Activated CD4-positive, alpha-beta T cell treated with anti-CD3 and anti-CD28 coated beads, Interleukin-2, amount 10 ng/mL, durations not matched to agents 7 days and 5 days (primary cell): ENCODE measurements at regions not wholly inside any gene's neighbourhood (a gene's known extent, or its start where the extent isn't known, plus 50 kb on each side); places are given as distances from the start of the nearest gene placed in this dataset.

Experiments
- CTCF ChIA-PET: fragments of 350-600 bp; sonication (Branson Sonifier 250); formaldehyde crosslinking; loops from one replicate; lab custom pipeline; 2021; ENCODE audit warnings: antibody characterized with exemption; lab: Charles Lee
- POLR2A ChIA-PET: fragments of 350-600 bp; sonication (Branson Sonifier 250); formaldehyde crosslinking; loops from one replicate; lab custom pipeline; 2021; ENCODE audit warnings: antibody characterized with exemption; lab: Charles Lee
- DNase-seq: peaks from one replicate; pipeline ENCODE4 v3.0.0-alpha.2; 2020
- H3K27ac Mint-ChIP-seq: one replicate; pipeline ENCODE4 v1.8.0; 2021; ENCODE audit warnings: mild to moderate bottlenecking, moderate library complexity, mixed read lengths
- H3K27me3 Mint-ChIP-seq: one replicate; pipeline ENCODE4 v1.8.0; 2021; ENCODE audit warnings: mixed read lengths
- H3K36me3 Mint-ChIP-seq: one replicate; pipeline ENCODE4 v1.8.0; 2021; ENCODE audit warnings: low read depth, mixed read lengths
- H3K4me1 Mint-ChIP-seq: one replicate; pipeline ENCODE4 v1.8.0; 2021; ENCODE audit warnings: mixed read lengths
- H3K4me3 Mint-ChIP-seq: one replicate; pipeline ENCODE4 v1.8.0; 2021; ENCODE audit warnings: mild to moderate bottlenecking, moderate library complexity, mixed read lengths
- H3K9me3 Mint-ChIP-seq: one replicate; pipeline ENCODE4 v1.8.0; 2021; ENCODE audit warnings: mixed read lengths

DNA sequence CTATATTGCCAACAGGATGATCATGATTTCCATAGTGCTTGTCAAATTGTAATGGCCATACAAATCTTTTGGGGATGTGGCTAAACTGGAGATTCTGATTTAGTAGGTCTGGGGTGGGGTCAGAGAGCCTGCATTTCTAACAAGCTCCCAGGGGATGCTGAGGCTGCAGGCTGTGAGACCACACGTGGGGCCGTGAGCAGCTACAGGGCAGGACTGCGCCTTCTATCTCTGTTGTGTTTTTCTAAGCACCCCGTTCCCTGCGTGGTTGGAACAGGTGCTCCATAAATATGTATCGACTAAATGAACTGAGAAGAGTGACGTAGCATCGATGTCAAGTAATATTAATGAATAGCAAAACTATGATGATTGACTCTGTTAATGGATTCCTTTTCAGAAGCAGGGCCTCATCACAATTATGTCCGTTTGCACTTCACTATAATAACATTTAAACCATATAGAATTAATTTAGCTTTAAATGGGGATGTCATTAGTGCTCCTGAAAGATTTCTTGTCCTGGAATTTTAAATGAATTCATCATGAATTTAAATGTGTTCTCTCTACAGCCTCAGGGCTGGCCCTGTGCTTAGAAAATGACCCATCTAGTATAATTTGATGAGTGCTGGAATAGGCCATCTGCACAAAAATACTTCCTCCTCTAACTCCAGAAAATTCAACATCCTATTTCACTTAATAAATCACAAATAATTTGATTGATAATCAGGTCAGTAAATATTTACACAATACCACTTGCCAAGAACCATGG is 51.7 kb upstream of the SIAH3 start:
- CTCF ChIA-PET, result no interaction called here
- H3K36me3 Mint-ChIP-seq, result no peaks in the 10 kb centered on the region
- H3K4me3 Mint-ChIP-seq, result no peak overlapping the region
- no peaks in the 10 kb centered on the region for H3K4me1 Mint-ChIP-seq
- H3K27ac Mint-ChIP-seq, result no peak overlapping the region
- POLR2A ChIA-PET, result interaction anchor here (0.7 kb wide), 1 partner anchor 10 kb away, joined by 3 read pairs; no protein-coding TSS in a partner anchor
- no peaks in the 10 kb centered on the region for H3K9me3 Mint-ChIP-seq
- no peak for DNase-seq
- no peaks in the 10 kb centered on the region for H3K27me3 Mint-ChIP-seq
